Lung (tissue), 11 donors: ENCODE measurements at regions not wholly inside any gene's neighbourhood (a gene's known extent, or its start where the extent isn't known, plus 50 kb on each side); places are given as distances from the start of the nearest gene placed in this dataset.
A peak's percentile ranks its signal among the peaks of the same experiment; 100 is the strongest.
"Not testable (repeated sequence)": the region's sequence is repeated elsewhere in the genome, so short reads cannot be mapped to it uniquely, and the experiment has no call there.

ENCODE experiments used
- ATAC-seq: fragments of 200-7000 bp; cut with Tn5 transposase; one replicate; pipeline ENCODE4 v1.9.1; 2020; ENCODE audit warnings: moderate number of reproducible peaks; ENCODE audit not compliant: insufficient read depth, low FRiP score
- DNase-seq, 3 donors: peaks; one replicate each; pipeline ENCODE4 v3.0.0-alpha.2; 2013 to 2017
- H3K27ac ChIP-seq, 2 donors: one replicate each; pipeline ENCODE4 v1.5.1; 2013; ENCODE audit warnings: mild to moderate bottlenecking in 2 of 2, moderate library complexity in 2 of 2, control low read depth in 1 of 2, inconsistent platforms in 1 of 2, low read depth in 1 of 2, low read length in 1 of 2
- H3K27me3 ChIP-seq, 3 donors: one replicate each; pipeline ENCODE4 v1.5.1; 2013; ENCODE audit warnings: low read length in 2 of 3; ENCODE audit not compliant: control insufficient read depth in 3 of 3, insufficient read depth in 3 of 3
- H3K36me3 ChIP-seq, 4 donors: one replicate each; pipeline ENCODE4 v1.5.1; 2013; ENCODE audit warnings: low read length in 4 of 4, mild to moderate bottlenecking in 1 of 4, moderate library complexity in 1 of 4; ENCODE audit not compliant: control insufficient read depth in 4 of 4, insufficient read depth in 4 of 4
- H3K4me1 ChIP-seq, 5 donors: one replicate each; pipeline ENCODE4 v1.5.1; 2013; ENCODE audit warnings: low read length in 5 of 5, mild to moderate bottlenecking in 2 of 5, moderate library complexity in 1 of 5; ENCODE audit not compliant: control insufficient read depth in 5 of 5, insufficient read depth in 5 of 5
- H3K4me3 ChIP-seq: one replicate; pipeline ENCODE4 v1.5.1; 2013; ENCODE audit warnings: mild to moderate bottlenecking, control low read depth, moderate library complexity
- H3K9ac ChIP-seq, 2 donors: one replicate each; pipeline ENCODE4 v1.5.1; 2013; ENCODE audit warnings: low read length in 2 of 2, control low read depth in 1 of 2; ENCODE audit not compliant: insufficient read depth in 1 of 2
- H3K9me3 ChIP-seq, 4 donors: one replicate each; pipeline ENCODE4 v1.5.1; 2013; ENCODE audit warnings: low read length in 3 of 4, mild to moderate bottlenecking in 1 of 4, moderate library complexity in 1 of 4; ENCODE audit not compliant: control insufficient read depth in 4 of 4, insufficient read depth in 3 of 4
- CTCF ChIP-seq: IDR thresholded peaks from 2 replicates; pipeline ENCODE4 v1.5.1; 2012; ENCODE audit warnings: mild to moderate bottlenecking; ENCODE audit errors: control extremely low read depth, extremely low read depth
- WGBS, 2 donors: extraction: QIAGEN DNeasy Blood & Tissue Kit; methylation state at CpG; one replicate each; pipeline ENCODE4 v1.1.7; 2013; 5-methylcytosine and 5-hydroxymethylcytosine counted together
- donor health status: control.
- donor health status: control.
- donor health status: Bipolar disorder and iron deficiency.
- donor health status: healthy.
- donor health status: DM: yes; HTN: yes; CAD: no.

- peaks cover 0 to 20% (median 3%) of the 10 kb centered on the region in 5 donors for H3K4me1 ChIP-seq
Measured at GRCh38 chr1:9466780-9467758, 72.2 kb upstream of the SLC25A33 start.

GRCh38 chr1:9469882-9470281, 69.4 kb upstream of the SLC25A33 start:
- not testable (repeated sequence) for H3K9me3 ChIP-seq, DNase-seq, ATAC-seq, H3K27ac ChIP-seq, H3K4me3 ChIP-seq, H3K9ac ChIP-seq, H3K36me3 ChIP-seq, H3K27me3 ChIP-seq
- 90 to 98% methylated on average over 3 of the region's 3 CpGs for WGBS, 2 donors
- H3K4me1 ChIP-seq: peaks cover 0 to 28% (median 3%) of the 10 kb centered on the region in 5 donors

More at GRCh38 chr1:9466780-9467758, 72.2 kb upstream of the SLC25A33 start:
- Histone ChIP-seq H3K27ac (peak overlapping the region in 1 of 2 donors; percentile 28), H3K36me3 (no peaks in the 10 kb centered on the region), H3K4me3 (no peak overlapping the region), H3K9me3 (no peaks in the 10 kb centered on the region), H3K27me3 (no peaks in the 10 kb centered on the region), H3K9ac (peak overlapping the region in 1 of 2 donors; percentile 20)
- DNase-seq (peak; percentile 68 to 76 (median 75)), ATAC-seq (peak; percentile 60)
- 57 to 78% methylated on average over 29 of the region's 29 CpGs for WGBS, 2 donors
- TF ChIP-seq CTCF: no peak

GRCh38 chr1:9471679-9472078, 67.6 kb upstream of the SLC25A33 start:
- H3K4me3 ChIP-seq: no peak overlapping the region
- TF ChIP-seq CTCF: no peak
- 66 to 72% methylated on average over 15 of the region's 15 CpGs for WGBS, 2 donors
- H3K27ac ChIP-seq: no peak overlapping the region
- H3K36me3 ChIP-seq: no peaks in the 10 kb centered on the region
- ATAC-seq (no peak), DNase-seq (peak in 1 of 3 donors; percentile 35)
- no peaks in the 10 kb centered on the region for H3K9me3 ChIP-seq
- peaks cover 0 to 26% (median 1%) of the 10 kb centered on the region in 5 donors for H3K4me1 ChIP-seq
- H3K9ac ChIP-seq: no peak overlapping the region
- no peaks in the 10 kb centered on the region for H3K27me3 ChIP-seq

GRCh38 chr1:9472386-9473031, 66.8 kb upstream of the SLC25A33 start:
- no peaks in the 10 kb centered on the region for H3K36me3 ChIP-seq
- no peak overlapping the region for H3K27ac ChIP-seq
- DNase-seq (no peak), ATAC-seq (no peak)
- H3K9me3 ChIP-seq: no peaks in the 10 kb centered on the region
- WGBS, 2 donors: 69 to 75% methylated on average over 13 of the region's 13 CpGs
- H3K27me3 ChIP-seq: no peaks in the 10 kb centered on the region
- no peak overlapping the region for H3K9ac ChIP-seq
- no peak for TF ChIP-seq CTCF
- H3K4me3 ChIP-seq: no peak overlapping the region
- H3K4me1 ChIP-seq: peaks cover 0 to 18% (median 0%) of the 10 kb centered on the region in 5 donors
